ENCODE measurements at regions not wholly inside any gene's neighbourhood (a gene's known extent, or its start where the extent isn't known, plus 50 kb on each side); places are given as distances from the start of the nearest gene placed in this dataset.

- DNase-seq: no peak
Observed at GRCh38 chr5:106976363-106976762, 694.4 kb downstream of the EFNA5 start.

DNA sequence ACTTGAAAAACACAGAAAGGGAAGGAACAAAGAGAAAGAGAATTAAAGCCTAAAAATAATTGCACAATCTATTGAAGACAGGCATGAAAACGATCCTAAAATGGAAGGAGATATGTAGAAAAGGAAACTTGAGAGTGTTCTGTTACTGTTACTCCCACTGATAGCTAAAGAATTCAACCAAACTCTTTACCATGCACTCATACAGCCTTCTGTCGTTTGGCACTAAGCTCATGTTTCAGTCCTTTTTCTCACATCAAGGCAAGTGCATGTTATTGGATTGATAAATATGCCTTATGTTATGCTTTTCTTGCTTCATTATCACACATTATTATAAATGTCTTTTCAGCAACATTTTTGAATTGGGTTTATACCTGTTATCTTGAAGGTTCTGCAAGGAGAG lies 696.5 kb downstream of the EFNA5 start:
- no peak for DNase-seq

DNA sequence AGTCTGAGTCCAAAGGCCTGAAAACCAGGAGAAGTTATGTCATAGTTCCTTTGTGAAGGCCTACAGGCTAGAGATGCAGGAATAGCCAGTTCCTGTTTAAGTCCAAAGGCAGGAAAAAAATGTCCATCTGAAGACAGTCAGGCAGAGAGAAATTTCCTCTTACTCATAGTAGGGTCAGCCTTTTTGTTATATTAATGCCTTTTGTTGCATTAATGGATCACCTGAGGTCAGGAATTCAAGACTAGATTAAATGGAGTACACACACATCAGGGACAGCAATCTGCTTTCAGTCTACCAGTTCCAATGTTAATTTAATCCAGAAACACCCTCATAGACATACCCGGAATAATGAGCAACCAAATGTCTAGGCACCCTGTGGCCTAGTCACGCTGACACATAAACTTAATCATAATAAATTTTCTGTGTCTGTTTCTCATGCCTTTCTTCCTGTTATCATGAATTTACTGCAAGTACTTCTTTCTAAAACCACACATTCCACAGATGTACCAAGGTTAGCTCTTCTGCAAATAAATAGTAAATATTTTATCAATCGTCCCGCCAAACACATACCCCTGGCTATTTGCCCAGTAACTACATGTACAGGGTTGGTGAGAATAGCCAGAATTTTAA lies 703.9 kb downstream of the EFNA5 start:
- no peak for DNase-seq

GRCh38 chr5:106964132-106964531 lies 706.6 kb downstream of the EFNA5 start:
- DNase-seq: no peak

GRCh38 chr5:106963630-106964029 lies 707.1 kb downstream of the EFNA5 start:
- no peak for DNase-seq

DNA sequence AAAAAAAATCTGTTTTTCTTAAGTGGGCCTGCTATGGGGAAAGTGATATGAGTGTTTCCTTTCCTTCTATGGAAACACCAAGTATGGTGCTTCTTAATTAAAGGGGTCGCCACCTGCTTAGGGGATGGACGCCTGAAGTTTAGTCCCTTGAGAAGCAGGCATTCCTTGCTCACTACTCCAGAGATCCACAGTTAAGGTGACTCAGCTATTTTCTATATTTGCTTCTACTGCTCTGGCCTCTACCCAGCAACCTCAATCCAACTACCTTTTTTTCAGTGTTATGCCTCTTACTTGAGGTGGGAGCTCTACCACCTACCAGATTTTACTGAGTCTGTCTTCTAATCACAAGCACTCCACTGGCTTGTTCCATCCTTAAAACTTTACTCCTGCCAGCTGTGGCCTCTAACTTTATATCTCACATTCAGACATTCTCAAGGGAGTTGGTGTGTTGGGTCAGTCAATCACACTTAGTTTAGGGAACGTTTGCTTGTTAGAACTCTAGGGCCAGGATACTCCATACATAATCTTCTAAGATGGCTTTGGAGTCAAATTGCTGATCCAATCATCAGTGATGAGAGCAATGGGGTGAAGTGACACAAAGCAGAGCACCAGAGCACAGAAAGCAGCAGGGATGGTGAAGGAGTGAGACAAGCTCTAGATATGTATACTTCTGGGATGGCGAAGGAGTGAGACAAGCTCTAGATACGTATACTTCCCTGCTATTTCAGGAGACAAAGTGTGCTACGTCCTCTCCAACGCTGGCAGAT lies 708.1 kb downstream of the EFNA5 start:
- DNase-seq: no peak

DNA sequence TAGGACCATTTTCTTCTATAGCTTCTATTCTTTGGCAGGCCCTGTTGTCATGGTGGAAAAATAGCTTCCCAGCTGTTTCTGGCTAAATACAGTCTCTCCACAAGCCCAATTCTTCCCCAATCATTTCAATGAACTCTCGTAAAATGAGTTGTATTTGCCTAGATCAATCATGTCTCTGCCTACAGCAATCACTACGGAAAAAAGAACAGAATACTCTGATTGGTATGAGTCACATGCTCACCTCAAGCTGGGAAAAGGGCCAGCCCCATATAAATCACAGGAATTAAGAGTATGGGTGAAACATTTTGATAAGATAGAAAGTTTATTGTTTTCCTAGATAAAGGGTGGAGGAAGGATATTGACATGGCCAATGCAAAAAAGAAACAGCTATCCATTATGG lies 711.4 kb downstream of the EFNA5 start:
- no peak for DNase-seq

DNA sequence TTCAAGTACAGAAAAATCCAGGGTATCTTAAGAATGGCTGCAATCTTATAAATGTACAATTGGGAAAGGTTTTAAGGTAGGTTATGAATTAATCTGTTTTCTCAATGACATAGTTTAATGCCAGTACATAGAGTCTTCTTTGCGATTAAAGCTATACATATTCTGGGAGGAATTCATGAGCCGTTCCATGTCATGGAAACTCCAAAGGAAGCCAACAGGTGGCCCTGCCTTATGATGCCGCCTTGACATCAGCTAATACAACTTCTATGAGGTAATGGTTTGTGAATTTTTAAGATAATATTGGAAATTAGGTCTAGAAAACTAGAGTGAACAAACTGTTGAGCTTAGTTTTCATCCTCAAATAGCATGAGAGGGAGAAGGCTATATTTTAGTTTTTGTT lies 713.4 kb downstream of the EFNA5 start:
- no peak for DNase-seq

GRCh38 chr5:106956886-106957285 lies 713.9 kb downstream of the EFNA5 start:
- DNase-seq: no peak

DNA sequence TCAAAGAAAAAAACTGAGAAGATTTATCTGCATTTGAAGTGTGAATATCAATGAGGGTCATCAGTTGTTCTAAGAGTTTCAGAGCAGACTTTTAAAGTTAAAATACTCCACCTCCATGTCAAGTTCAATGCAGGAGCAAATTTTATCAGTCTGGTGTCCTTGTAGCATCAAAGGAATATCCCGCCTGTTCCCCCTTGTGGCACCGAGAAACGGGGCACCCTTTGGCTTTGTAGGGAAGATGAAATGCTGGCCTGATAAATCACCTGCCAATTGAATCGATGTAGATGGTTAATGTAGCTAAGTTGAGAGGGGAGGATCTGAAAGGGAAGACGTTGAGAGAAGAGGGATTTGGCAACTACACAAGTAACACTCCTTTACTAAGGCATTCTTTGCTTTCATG lies 714.5 kb downstream of the EFNA5 start:
- no peak for DNase-seq

GRCh38 chr5:106940986-106941385 lies 729.8 kb downstream of the EFNA5 start:
- no peak for DNase-seq

- DNase-seq: no peak
Observed at GRCh38 chr5:106940301-106940846, 730.4 kb downstream of the EFNA5 start.

DNA sequence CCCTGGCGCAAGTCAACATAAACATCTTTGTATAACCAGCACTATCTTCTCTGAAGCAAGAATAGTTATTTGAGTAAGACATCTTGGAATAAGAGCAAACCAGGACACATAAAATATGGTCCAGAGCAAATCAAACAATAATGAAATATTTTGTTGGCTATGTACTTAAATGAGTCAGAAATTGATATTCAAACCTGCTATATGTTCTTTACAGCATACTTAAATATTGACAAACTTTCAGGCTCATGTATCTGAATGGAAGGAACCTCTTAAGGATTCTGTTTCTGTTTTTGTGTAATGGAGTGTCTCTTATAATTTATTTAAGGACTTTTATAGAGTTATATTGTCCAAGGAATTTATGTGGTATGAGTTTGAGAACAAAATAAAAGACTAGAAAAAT lies 747.3 kb downstream of the EFNA5 start:
- DNase-seq: no peak

- DNase-seq: no peak
Observed at GRCh38 chr5:106921567-106921966, 749.2 kb downstream of the EFNA5 start.

GRCh38 chr5:106910486-106910885 lies 760.3 kb downstream of the EFNA5 start:
- no peak for DNase-seq

GRCh38 chr5:106909716-106910115 lies 761.0 kb downstream of the EFNA5 start:
- DNase-seq: no peak

DNA sequence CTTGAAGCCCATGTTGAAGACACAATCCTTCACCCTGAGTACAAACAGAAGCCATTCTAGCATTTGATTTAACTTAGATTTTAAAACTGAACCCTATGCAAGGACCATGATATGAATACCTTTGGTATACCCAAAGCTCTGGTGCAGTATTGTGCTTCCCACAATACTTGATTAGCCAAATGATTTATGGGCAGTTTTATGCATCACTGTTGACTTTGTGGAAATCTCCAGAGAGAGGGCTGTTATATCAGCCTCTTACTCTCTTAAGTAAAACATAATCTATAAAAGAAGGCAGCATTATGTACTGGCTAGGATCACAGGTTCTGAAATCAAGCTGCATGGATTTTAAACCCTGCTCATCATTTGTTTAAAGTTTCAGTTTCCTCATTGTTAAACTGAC lies 762.8 kb downstream of the EFNA5 start:
- DNase-seq: no peak

DNA sequence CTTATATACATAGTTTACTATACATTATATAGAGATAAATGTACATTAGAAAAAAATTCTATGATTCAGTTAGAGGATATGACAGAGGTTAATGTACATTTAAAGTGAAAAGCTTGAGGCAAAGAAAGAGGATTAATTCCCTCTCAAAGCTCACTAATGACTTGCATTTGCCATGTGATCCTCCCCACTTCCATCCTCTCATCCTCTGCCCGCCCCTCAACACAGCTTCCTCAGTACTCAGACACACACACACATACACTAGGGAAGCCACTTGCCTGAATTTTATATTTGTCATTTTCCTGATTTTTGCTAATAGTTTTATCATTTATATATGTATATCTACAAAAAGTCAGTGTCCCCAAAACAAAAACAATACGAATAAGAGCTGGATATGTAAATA lies 764.5 kb downstream of the EFNA5 start:
- no peak for DNase-seq

DNA sequence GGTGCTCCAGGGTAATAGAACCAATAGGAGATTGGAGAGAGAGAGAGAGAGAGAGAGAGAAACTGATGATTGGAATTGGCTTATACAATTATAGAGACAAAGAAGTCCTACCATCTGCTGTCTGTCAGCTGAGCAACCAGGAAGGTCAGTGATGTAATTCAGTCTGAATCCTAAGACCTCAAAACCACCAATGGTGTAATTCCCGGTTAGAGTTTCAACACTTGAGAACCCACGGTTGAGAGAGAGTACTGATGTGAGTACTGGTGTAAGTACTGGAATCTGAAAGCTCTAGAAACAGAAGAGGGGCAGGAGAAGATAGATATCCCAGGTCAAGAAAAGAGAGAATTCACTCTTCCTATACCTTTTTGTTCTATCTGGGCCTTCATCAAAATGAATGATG lies 775.8 kb downstream of the EFNA5 start:
- no peak for DNase-seq

DNA sequence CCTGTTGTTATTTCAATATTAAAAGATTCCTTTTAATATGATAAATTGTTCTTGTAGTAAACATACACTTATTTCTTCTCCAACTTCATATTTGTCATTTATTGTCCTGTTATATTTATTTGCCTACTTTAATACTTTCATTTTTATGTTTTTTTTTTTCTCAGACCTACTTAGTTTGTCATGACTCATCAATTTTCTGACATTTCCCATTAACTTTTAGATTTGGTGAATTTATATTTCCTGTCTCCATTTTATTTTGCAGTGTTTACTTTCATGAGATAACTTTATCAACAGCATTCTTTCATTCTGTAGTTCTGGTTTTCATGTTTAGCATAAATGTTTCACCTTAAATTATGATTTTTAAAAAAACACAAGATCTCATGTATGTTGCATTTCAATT lies 788.7 kb downstream of the EFNA5 start:
- no peak for DNase-seq

- DNase-seq: no peak
Observed at GRCh38 chr5:106880656-106881055, 790.1 kb downstream of the EFNA5 start.

DNA sequence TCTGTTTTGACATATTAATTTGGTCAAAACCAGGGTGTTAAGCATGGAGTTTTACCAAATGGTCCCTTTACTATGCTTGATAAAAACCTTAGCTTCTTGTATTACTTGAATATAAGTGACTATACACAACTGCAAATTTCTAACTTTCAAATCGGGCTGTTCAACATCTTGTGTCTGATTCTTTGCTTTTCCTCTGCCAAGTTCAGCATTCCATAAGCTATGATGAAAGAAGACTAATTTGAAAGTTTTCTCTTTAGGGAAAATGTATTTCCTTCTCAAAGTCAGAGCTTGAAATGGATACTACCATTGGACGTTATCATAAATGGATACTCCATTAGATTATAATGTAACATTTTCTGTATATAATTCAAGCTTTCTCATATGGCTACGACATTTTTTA lies 792.9 kb downstream of the EFNA5 start:
- no peak for DNase-seq

DNA sequence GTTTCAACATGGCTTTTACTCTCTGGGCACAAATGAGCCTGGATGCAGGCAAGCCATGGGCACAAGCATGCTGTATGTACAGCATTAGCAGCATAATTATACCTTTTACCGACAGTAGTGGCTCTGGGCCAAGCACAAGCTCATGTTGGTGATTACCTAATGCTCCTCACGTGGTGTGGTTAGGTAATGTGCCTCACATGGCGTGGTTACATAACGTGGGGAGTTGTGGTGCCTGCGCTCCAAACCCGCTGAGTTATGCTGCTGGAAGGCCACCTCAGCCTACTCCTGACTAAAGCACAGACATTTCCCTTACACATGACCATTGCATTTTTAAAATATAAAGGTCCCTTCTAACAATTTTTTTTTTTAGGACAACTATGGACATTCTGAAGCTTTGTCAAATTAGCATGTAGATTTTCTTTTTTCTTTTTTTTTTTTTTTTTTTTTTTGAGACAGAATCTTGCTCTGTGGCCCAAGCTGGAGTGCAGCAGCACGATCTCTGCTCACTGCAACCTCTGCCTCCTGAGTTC lies 794.0 kb downstream of the EFNA5 start:
- DNase-seq: no peak

- no peak for DNase-seq
Observed at GRCh38 chr5:106876298-106876622, 794.5 kb downstream of the EFNA5 start.
